ENCODE measurements at regions not wholly inside any gene's neighbourhood (a gene's known extent, or its start where the extent isn't known, plus 50 kb on each side); places are given as distances from the start of the nearest gene placed in this dataset.

DNA sequence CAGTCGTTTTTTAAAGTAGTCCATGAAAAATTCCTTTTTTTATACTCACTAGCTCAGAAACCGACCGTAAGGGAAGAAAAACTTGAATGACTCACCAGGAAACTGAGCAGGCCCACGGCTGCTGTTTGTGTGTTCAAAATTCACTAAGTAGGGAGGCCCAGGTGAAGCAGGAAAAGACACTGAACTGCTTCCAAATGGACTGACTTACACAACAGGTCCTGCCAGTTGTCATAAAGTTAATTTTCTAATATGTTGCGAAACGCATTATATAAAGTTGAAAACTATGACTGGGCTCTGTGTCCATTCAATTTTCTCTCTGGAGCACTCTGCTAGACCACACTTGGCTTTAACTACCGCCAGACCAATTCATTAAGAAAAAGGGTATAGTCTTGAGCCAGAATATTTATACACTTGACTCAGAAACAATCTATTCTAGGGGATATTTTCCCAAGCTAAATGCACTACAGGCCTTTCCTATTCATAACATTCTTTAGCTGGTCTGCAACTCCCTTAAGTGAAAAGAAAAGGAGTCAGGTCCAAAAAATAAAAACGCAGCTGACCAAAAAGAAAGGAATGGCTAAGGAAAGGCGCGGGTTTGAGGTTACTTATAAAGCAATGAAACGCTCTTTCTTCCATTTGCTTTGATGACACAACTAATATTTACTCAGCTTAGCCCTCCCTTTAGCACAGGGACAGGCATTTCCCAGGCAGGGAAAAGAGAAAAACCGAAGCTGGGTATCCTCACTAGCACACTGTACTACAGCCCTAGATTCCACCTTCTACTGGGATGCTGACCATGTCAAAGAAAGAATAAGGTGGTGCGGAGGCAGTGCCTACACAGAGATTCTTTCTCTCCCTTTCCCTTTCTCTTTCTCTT lies 306.3 kb upstream of the ESRRG start:
- DNase-seq, result peak; percentile 81

- no peak for DNase-seq
Observed at GRCh38 chr1:217027403-217028080, 304.3 kb upstream of the ESRRG start.

DNA sequence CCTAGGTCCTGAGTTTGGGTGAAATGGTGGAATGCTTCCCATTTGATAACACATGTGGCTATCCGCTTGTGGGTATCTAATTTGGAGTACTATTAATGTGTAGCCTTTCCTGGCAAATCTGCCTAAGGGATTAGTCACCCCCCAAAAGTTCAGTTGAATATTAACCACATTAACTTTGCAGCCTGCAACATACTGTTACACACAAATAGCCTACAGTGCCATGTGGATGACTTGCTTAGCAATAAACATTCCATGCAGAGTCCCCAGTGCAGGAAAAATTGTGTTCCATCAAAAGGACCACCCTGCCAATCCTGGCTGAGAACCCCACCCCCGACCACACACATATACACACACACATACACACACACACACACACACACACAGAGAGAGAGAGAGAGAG lies 303.3 kb upstream of the ESRRG start:
- peak; percentile 21 for DNase-seq

DNA sequence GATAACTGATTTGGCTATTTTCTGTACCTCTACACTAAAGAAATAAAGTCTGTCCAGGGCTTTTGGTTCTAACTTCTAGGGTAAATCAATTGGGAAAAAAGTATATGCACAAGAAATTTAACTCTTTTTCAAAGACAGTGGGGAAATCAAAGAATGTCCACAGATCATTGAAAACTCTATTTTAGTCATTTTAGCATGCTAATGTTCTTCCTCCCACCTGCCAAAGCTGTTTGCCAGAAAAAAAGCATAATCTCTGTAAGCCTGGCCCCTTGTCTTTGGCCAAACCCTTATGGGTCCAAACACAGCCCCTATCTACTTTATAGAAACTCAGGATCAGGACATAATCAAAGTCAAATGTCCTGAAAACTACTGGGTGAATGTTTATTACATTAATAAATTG lies 302.2 kb upstream of the ESRRG start:
- DNase-seq, result no peak

DNA sequence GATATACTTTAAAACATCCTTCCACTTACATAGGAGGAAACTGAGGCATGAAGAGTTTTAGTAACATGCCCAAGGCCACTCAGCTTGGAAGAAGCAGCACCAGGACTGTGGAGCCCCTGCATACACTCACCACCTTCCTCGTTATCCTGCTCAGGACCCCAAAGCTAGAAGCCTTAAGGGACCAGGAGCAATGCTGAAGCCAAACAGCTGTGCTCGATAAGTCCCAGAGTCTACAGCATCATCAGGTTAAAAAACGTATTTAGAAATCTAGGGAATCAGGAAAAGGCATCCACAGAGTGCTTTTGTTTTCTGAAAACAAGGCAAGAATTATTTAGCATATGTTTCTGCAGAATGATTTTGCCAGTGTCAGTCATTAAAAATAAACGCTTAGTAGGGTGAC lies 301.7 kb upstream of the ESRRG start:
- no peak for DNase-seq

- no peak for DNase-seq
Observed at GRCh38 chr1:217021956-217022355, 298.7 kb upstream of the ESRRG start.

GRCh38 chr1:217021400-217021799 lies 298.2 kb upstream of the ESRRG start:
- DNase-seq, result no peak

- no peak for DNase-seq
Observed at GRCh38 chr1:217019475-217019874, 296.2 kb upstream of the ESRRG start.

- no peak for DNase-seq
Observed at GRCh38 chr1:217018648-217019047, 295.4 kb upstream of the ESRRG start.

DNA sequence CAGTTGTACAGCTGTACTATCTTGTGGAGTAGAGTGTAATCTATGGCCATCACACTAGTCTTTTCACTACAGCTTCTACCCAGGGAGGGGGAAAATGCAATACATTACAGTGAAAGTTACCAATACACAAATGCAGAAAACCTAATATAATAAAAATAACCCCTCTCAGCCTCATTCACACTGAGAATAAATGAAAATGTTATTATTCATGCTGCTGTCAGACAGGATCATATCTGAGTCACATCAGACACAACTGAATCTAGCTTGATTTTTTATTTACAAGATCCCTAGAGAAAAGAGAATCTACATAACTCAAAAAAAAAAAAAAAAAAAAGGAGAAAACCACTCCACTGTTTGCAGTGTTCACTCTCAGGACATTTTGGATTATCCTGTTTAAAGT lies 293.9 kb upstream of the ESRRG start:
- no peak for DNase-seq

- DNase-seq, result no peak
Observed at GRCh38 chr1:217014066-217014465, 290.8 kb upstream of the ESRRG start.

- DNase-seq, result no peak
Observed at GRCh38 chr1:217012659-217013058, 289.4 kb upstream of the ESRRG start.

GRCh38 chr1:217011097-217011496 lies 287.9 kb upstream of the ESRRG start:
- DNase-seq, result no peak

DNA sequence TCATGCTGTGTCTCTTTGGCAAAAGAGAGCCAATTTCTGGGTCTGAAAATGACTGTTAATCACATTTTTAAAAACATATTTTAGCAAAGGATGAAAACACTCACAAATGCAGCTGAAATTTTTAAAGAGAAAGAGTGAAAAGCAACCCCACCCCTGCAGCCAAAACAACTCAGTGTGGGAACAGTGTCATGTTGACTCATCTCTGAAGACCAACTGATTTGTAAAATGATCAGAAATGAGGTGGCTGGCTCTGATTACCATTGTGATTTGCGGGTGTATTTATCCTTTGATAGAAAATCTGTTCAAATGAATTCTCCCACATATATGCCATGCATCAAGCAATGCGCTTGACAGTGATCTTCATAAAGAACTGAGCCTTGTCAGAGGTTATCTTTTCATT lies 287.0 kb upstream of the ESRRG start:
- no peak for DNase-seq

- DNase-seq, result no peak
Observed at GRCh38 chr1:217009376-217009775, 286.1 kb upstream of the ESRRG start.

DNA sequence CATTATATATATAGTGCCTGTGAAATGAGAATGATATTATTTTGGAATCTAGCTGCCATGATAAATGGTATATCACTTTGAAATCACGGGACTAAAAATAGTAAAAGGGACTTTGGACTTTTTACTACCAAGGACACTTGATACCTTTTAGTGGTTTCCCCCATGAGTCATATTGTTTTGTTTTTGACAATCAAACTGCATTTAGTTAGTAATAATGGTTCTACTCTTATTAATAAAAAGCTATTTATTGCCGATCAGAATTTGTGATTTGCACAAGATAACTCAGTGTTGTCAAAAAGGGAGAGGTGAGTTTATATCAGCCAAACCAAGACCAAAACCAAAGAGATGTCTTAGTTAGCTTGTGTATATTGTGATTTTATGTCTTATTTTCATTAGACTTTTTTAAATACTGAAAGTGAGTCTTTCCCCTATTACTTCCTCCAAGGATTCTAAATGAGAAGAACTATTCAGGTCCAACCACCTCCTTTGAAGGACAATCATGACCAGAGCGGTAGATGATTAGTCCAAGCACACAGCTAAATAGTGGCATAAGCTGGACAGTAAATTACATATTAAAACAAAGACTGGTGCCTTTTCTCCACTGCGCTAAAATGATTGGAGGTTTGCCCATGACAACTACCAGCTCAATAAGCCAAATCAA lies 281.7 kb upstream of the ESRRG start:
- DNase-seq, result no peak

DNA sequence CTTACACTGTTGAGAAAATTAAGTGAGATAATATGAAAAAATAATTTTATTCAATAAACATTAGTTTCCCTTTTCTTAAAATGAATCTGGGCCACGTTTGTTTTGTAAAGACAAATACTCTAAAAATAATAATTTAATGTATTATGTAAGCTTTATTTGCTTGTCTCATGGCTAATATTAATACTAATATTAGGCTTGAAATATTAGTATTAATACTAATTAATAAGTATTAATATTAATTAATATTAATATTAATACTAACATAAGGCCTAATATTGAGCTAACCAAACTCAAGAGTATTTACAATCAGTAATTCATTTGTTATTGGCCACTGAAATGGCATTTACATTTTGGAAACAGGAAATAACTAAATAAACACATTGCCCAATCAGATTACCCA lies 280.1 kb upstream of the ESRRG start:
- DNase-seq, result no peak

DNA sequence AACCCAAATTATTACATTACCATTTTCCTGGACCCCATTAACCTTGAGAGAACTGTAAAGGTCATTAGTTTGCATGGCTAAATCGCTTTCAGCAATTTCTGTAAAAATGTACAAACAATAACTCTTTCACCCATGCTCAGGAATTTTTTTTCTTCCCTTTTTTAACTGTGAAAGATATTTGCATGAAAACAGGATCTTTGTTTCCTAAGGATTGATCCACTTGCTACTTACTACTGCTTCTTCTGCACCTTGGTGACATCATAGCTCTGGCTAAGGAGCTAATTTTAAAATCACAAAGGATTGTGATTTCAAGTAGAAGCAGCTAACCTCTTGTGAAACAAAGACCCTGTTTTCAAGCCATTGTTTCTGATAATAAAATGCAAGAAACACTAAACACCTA lies 274.6 kb upstream of the ESRRG start:
- DNase-seq, result no peak

GRCh38 chr1:216997069-216997468 lies 273.8 kb upstream of the ESRRG start:
- no peak for DNase-seq

DNA sequence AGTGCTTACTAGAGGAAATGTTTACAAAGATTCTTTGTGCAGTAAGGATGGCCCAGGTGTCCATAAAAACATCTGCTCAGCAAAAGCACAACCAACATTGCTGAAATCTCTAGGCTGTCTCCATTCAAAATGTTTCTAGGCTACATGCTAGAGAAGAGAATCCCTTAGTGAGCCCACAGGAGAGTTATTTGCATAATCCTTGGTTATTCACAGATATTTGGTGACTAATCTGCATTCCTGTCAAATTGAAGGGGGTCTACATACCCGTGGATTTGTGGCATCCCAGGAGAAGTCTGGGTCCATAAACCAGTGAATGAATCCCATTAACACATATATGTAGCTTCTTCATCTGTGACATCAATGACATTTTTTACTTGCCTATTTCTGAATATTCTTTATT lies 261.3 kb upstream of the ESRRG start:
- DNase-seq, result no peak

DNA sequence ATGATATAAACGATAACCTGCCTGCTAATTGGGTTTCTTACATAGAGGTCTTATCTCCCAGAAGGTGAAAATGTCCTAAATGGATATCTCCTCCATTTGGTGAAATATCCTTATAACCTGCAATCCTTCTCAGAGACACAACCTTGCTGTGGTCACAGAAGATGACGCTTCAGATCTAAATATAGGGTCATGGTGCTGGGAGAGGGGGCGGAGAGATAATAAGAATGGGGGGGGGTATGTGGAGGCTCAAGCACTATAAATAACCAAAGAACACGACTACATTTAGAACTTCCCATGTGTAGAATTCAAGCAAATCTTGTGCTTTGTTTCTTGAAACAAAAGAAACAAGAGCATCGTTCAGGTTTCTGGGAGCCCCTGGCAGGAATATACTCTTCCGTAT lies 260.6 kb upstream of the ESRRG start:
- no peak for DNase-seq

GRCh38 chr1:216961516-216961915 lies 238.3 kb upstream of the ESRRG start:
- no peak for DNase-seq

DNA sequence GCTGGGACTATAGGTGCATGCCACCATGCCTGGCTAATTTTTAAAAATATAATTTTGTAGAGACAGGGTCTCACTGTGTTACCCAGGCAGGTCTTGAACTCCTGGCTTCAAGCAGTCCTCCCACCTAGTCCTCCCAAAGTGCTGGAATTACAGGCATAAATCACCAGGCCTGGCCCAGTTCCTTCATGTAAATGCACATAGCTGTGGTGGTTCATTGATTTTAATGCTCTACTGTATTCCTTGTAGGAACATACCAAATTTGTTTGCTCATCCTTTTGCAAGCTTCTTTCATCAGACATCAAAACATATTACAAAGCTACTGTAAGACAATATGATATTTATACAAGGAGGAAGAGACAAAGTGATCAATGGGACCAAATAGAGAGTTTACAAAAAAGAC lies 237.5 kb upstream of the ESRRG start:
- peak; percentile 4 for DNase-seq

DNA sequence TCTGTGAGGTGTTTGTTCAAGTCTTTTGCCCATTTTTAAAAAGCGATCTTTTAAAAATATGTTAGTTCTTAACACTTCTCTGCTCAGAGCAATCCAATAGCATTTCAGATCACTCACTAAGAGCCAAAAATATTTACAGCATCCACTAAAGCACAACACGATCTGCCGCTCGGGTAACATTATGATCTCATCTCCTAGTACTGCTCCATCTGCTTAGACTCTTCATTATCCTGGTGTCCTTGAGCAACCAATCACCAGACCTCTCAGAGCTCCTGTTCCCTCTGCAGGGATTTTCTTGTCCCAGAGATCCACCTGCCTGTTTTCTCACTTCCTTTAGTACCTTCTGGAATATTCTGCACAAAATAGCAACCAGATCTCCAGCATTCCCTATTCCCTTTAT lies 235.3 kb upstream of the ESRRG start:
- no peak for DNase-seq
